Kidney epithelial cell (primary cell): ENCODE measurements at regions not wholly inside any gene's neighbourhood (a gene's known extent, or its start where the extent isn't known, plus 50 kb on each side); places are given as distances from the start of the nearest gene placed in this dataset.

ENCODE experiments used
- DNase-seq: peaks from one replicate; pipeline ENCODE4 v3.0.0-alpha.2; 2010; ENCODE audit warnings: low read depth
- H3K27me3 ChIP-seq: 2 replicates; pipeline ENCODE4 v1.6.0; 2011; ENCODE audit warnings: low read length; ENCODE audit not compliant: control insufficient read depth, insufficient read depth
- H3K36me3 ChIP-seq: 2 replicates; pipeline ENCODE4 v1.5.1; 2011; ENCODE audit warnings: low read length; ENCODE audit not compliant: control insufficient read depth, insufficient read depth
- H3K4me3 ChIP-seq: 2 replicates; pipeline ENCODE4 v1.5.1; 2011; ENCODE audit warnings: low read depth, mild to moderate bottlenecking, control low read depth, low read length
- TF ChIP-seq, protein P1 (sequence below): IDR thresholded peaks from 2 replicates; pipeline ENCODE4 v1.5.1; 2011; ENCODE audit warnings: mild to moderate bottlenecking, moderate library complexity, low read length, control low read depth, inconsistent platforms; ENCODE audit not compliant: insufficient read depth, poor library complexity, severe bottlenecking

DNA sequence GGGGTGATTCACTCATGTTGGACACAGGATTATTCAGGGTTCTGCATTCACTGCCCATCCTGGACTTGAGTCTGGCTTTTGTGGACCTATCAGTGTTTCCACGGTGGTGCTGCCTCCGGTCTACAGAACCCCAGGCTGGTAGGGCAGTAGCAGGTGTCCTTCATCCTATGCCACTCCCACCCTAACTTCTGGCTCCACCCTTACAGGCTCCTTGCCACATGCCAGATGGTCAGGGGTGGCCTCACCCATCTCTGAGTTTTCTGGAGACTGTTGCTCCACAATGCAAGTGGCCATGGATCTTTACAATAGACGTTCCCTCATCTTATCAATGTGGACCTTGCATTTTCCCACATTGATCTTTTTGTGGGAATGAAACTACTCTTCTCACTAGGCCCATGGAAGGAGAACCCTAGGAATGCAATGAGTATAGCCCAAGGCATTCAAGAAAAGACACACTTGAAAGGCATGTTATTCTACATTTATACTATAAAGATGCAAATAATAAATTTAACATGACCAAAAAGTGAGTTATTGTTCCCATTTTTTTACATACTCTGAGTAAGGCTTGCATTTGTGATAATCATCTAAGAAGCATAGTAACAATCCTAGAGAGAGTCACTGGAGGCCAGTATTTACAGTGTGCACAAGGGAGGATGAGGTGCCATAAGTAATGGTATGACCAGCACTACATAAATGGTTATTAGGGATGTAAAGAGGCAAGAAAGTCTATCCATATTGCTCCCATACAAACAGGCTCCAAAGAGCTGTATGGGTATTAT is 57.4 kb upstream of the ADO start:
- no peak overlapping the region for H3K4me3 ChIP-seq
- H3K27me3 ChIP-seq = no peaks in the 10 kb centered on the region
- DNase-seq = no peak
- H3K36me3 ChIP-seq = no peaks in the 10 kb centered on the region
- TF ChIP-seq, protein P1, sequence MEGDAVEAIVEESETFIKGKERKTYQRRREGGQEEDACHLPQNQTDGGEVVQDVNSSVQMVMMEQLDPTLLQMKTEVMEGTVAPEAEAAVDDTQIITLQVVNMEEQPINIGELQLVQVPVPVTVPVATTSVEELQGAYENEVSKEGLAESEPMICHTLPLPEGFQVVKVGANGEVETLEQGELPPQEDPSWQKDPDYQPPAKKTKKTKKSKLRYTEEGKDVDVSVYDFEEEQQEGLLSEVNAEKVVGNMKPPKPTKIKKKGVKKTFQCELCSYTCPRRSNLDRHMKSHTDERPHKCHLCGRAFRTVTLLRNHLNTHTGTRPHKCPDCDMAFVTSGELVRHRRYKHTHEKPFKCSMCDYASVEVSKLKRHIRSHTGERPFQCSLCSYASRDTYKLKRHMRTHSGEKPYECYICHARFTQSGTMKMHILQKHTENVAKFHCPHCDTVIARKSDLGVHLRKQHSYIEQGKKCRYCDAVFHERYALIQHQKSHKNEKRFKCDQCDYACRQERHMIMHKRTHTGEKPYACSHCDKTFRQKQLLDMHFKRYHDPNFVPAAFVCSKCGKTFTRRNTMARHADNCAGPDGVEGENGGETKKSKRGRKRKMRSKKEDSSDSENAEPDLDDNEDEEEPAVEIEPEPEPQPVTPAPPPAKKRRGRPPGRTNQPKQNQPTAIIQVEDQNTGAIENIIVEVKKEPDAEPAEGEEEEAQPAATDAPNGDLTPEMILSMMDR = no peak

DNA sequence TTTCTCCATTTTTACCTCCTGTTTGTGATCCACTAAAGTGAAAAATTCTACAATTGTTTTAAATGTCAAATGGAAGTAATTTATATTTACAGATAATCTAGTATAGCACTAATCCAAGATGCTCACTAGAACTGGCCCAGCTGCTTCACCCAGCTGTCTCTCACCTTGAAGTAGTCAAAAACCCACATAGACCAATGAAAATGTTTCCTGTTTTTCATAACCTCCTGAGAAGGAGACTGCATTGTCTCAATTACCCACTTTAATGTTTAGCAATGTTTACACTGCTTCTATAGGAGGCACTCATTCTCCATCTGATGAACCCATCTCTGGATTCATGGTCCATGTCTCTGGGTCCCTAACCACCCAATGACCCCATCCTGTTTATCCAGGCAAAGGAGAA is 56.1 kb upstream of the ADO start:
- no peak overlapping the region for H3K4me3 ChIP-seq
- TF ChIP-seq, protein P1 = no peak
- no peaks in the 10 kb centered on the region for H3K36me3 ChIP-seq
- no peaks in the 10 kb centered on the region for H3K27me3 ChIP-seq
- no peak for DNase-seq

DNA sequence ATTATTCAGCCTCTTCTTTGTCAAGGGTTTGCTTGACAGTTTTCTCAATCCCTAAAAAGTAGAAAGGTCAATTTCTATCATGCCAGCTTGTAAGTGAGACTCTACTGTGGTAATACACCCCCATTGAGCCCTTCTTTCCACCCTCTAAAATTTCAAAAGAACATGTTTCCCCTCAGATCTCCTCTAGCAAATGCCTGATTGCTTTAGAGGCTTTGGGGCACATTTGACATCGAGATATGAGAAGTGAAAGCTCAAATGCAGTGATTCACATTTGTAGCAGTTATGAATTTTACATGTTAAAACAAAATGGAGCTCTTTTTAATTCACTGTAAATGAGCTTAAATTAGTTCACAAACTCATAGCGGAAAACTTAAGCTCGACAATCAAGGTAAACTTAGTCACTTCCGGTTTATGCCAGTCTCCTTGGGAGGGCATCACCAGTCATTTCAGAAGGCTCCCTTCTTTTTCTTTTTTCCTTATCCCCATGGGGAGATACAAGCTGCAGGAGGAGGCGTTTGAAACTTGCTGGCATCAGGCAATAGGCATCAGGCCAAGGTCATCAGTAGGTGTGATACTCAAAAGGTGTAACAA is 55.3 kb upstream of the ADO start:
- Histone ChIP-seq H3K4me3 (no peak overlapping the region), H3K27me3 (no peaks in the 10 kb centered on the region), H3K36me3 (no peaks in the 10 kb centered on the region)
- DNase-seq = no peak
- TF ChIP-seq, protein P1 = no peak
